ENCODE measurements at regions not wholly inside any gene's neighbourhood (a gene's known extent, or its start where the extent isn't known, plus 50 kb on each side); places are given as distances from the start of the nearest gene placed in this dataset.

GRCh38 chr22:34851918-34852662 is 213.9 kb upstream of the ISX start:
- TF ChIP-seq CTCF (IDR thresholded peaks at IDR 0.05) (no peak), POLR2A (IDR thresholded peaks at IDR 0.05) (no peak)
